GM19025 (cell line): ENCODE measurements at regions not wholly inside any gene's neighbourhood (a gene's known extent, or its start where the extent isn't known, plus 50 kb on each side); places are given as distances from the start of the nearest gene placed in this dataset.

Experiments used
- ATAC-seq: cut with Tn5 transposase; IDR thresholded peaks from one replicate; pipeline ENCODE4 v1.9.1; 2021; ENCODE audit warnings: mild to moderate bottlenecking, low read depth, moderate library complexity; ENCODE audit not compliant: unreplicated experiment

DNA sequence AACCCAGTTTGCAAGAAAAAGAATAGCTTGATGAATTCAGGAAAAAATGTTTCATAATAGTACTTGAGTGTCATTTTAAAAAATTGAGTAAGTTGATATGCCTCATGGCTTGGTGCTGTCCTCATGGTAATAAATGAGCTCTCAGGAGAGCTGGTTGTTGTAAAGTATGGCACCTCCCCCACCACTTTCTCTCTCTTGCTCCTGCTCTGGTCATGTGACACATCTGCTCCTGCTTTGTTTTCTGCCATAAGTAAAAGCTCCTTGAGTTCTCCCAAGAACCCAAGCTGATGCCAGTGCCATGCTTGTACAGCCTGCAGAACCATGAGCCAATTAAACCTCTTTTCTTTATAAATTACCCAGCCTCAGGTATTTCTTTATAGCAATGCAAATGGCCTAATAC lies 108.8 kb upstream of the CRBN start:
- no peak for ATAC-seq

GRCh38 chr3:3286014-3286413 lies 106.5 kb upstream of the CRBN start:
- ATAC-seq: no peak

GRCh38 chr3:3281024-3281423 lies 101.5 kb upstream of the CRBN start:
- no peak for ATAC-seq

- ATAC-seq: no peak
Observed at GRCh38 chr3:3280396-3280795, 100.9 kb upstream of the CRBN start.

DNA sequence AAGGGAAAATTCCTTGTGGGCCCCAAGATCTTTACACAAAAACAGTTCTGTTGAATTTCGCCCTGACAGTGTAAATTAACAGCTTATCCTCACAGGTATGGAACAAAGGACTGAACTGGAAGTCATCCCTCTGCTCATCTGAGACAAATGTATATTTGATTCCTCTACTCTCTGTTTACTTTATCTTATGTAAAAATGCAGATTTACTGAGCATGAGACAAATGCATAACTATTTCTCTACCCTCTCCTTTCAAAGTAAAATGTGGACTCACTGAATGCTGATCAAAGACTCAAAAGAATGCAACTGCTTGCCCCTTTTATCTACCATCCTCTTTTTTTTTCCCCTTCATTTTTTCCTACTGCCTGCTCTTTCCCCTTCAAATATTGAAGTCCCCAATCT lies 98.6 kb upstream of the CRBN start:
- no peak for ATAC-seq

DNA sequence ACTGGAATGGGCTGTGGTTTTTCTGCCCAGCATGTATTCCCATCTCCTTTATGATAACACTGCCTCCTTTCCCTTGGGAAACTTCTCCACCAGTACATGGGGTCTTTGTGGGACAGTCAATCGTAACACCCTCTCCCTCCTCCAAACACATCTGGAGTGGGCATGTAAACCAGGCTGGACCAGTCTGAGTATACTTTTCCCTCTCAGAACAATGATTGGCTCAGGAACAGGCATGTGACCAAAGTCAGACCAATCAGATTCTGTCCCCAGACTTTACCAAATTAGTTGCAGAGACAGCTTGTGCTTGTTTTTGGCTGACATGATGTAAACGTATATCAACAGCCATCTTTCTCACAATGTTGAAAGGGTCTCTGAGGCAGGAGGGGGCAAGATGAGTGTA lies 97.1 kb upstream of the CRBN start:
- ATAC-seq: no peak

DNA sequence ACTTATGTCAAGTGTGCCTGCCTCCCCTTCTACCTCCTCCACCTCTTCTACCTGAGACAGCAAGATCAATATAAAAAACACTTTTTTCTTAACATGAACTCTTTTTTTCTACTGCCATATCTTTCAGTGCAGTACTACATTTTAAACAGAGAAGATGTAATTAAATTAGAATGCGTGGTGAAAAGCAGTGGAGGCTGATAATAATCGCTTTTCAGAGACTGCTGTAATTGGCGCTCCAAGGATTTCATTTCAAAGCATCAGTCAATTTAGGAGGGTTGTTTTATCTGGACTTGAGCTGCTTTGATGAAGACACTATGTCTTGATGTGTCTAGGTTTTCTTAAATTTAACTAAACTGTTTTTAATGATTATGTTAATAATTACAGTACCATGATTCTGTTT lies 85.3 kb upstream of the CRBN start:
- no peak for ATAC-seq

DNA sequence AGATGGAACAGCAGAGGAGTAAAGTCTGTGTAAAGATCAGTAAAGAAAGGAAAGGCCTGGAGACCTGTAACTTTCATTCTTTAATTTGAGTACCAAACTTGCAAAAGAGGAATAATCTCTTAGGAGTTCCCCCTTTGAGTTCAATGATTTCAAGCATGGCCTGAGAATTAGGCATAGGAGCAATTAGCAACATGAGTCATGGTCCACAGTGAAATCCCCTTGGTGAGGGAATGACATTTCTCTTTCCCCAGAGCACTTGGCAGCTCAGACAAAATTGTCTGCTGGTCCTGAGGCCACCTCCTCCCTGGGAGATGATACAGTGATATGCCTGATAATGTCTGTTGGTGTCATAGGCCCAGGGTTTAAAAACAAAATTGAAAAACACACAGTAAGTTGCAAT lies 81.4 kb upstream of the CRBN start:
- ATAC-seq: no peak

DNA sequence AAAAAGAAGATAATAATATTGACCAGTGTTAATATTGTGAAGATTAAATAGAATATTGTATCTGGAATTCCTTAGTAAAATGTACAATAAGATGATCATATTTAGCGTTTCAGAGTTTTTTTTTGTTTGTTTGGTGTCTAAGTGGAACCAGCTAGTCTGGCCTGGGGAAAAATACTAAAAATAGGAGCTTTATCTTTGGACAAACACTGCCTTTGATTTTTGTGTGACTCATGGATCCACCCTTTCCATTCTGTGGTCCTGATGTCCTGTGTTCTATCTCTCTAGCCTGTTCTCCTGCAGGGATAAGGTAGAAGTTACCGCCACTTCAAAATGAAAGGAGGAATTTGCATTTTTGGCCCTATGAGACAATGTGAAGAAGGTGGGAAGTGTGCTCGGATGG lies 79.7 kb upstream of the CRBN start:
- no peak for ATAC-seq

DNA sequence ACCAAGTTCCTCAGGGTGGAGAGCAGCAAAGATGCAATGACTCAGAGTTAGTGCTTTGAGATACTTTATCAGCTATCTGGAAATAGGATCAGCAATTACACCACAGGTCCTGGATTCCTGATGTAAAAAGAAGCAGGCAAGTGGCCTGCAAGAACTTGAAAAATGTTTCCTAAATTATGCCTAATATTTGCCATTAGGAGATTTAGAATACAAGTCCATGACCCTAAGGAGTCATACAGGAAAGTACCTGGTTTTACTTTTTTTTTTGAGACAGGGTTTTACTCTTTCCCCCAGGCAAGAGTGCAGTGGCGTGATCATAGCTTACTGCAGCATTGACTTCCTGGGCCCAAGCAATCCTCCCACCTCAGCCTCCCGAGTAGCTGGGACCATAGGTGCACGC lies 78.8 kb upstream of the CRBN start:
- no peak for ATAC-seq

DNA sequence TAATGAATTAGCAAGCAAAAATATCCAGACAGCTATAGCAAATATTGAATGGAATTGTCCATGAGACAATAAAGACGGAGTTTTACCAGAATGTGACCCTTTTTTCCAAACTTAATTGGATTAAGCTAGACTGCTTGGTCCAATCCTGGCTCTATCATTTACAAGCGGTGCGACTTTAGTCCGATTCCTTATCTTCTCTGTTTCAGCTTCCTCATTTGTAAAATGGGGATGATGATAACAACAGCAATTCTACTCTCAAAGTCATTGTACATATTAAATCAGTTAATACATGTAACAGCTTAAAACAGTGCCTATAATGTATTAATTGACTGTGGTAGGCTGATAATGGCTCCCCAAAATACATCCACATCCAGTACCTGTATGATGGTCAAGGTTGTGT lies 62.1 kb upstream of the CRBN start:
- ATAC-seq: no peak

GRCh38 chr3:3240986-3241385 lies 61.5 kb upstream of the CRBN start:
- no peak for ATAC-seq

DNA sequence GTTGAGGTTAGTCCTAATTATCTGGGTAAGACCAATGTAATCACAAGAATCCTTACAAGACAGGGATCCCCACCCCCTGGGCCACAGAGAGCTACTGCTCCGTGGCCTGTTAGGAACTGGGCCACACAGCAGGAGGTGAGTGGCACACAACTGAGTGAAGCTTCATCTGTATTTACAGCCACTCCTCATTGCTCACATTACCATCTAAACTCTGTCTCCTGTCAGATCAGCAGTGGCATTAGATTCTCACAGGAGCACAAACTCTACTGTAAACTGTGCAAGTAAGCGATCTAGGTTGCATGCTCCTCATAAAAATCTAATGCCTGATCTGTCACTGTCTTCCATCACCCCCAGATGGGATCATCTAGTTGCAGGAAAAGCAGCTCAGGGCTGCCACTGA lies 58.5 kb upstream of the CRBN start:
- no peak for ATAC-seq

- no peak for ATAC-seq
Observed at GRCh38 chr3:3232251-3232650, 52.8 kb upstream of the CRBN start.
